Frontal cortex (tissue), 3 donors: ENCODE measurements at regions not wholly inside any gene's neighbourhood (a gene's known extent, or its start where the extent isn't known, plus 50 kb on each side); places are given as distances from the start of the nearest gene placed in this dataset.
"Not testable (repeated sequence)": the region's sequence is repeated elsewhere in the genome, so short reads cannot be mapped to it uniquely, and the experiment has no call there.

Experiments
- DNase-seq, 2 donors: peaks; one replicate each; pipeline ENCODE4 v3.0.0; 2012; ENCODE audit warnings: low spot score in 2 of 2
- FAIRE-seq: peaks from 2 replicates; lab custom pipeline; 2012; peaks lifted over from hg19 to GRCh38; lab: Jason Lieb, UNC
- donor health status: control.
- donor health status: control.
- donor health status: control.

DNA sequence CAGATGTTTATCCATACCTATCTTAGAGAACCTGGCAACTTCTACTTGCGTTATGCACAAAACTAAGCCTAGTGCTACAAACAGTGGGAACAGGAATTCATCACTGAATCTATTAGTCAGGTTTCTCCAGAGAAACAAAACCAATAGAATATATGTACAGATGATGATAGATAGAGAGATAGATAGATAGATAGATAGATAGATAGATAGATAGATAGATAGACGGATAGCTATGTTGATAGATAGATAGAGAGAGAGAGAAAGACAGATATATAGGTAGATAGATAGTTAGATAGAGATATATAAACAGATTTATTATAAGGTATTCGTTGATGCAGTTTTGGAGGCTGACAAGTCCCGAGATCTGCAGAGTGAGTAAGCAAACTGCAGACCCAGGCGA lies 495.6 kb downstream of the TMEM114 start:
- FAIRE-seq: no peak
- DNase-seq: no peak

DNA sequence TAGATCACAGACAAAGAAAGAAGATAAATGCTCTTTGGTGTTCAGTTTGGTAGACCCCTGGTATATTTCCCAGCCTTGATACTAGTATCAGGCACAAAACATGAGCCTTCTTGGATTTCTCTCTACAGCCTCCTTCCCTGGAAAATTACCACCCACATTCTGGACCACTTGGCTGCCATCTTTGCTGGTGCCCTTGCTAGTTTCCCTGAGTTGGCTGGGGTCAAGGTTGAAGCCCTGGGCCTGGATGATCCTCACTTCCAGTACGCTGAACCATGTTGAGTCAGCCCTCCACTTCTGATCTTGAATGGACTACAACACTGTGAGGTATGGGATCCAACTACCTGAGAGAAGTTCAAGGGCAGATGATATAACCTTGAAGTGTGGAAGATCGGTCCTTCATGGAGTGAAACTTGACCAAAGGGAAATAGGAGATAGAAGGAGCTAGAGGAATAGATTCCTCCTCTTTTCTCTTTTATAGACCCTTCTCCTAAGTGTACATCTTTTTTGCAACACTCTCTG lies 501.4 kb downstream of the TMEM114 start:
- FAIRE-seq (no peak), DNase-seq (no peak)

GRCh38 chr16:8087597-8088289 lies 502.6 kb downstream of the TMEM114 start:
- no peak for FAIRE-seq

GRCh38 chr16:8087146-8087545 lies 503.2 kb downstream of the TMEM114 start:
- DNase-seq (no peak), FAIRE-seq (no peak)

More at GRCh38 chr16:8087597-8088289, 502.6 kb downstream of the TMEM114 start:
- DNase-seq: no peak

GRCh38 chr16:8084882-8085281 lies 505.4 kb downstream of the TMEM114 start:
- DNase-seq: no peak
- no peak for FAIRE-seq

GRCh38 chr16:8084302-8084701 lies 506.0 kb downstream of the TMEM114 start:
- FAIRE-seq: no peak
- no peak for DNase-seq

DNA sequence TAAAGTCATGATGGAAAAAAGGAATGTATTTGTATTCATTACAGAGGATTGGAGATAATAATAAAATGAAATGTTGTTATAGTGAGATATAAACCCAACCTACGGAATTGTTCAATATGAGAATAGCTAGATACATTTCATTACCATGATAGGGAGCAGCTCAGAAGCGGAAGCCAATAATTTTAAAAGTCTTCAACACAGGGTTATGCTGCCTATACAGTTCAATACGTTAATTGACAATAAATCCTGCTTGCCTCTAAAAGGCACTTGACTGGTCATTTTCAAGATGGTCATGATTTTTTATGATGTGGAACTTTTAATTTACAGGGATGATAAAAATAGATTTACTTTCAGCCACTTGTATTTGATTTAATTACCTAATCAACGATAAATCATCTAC lies 506.8 kb downstream of the TMEM114 start:
- no peak for DNase-seq
- FAIRE-seq: no peak

DNA sequence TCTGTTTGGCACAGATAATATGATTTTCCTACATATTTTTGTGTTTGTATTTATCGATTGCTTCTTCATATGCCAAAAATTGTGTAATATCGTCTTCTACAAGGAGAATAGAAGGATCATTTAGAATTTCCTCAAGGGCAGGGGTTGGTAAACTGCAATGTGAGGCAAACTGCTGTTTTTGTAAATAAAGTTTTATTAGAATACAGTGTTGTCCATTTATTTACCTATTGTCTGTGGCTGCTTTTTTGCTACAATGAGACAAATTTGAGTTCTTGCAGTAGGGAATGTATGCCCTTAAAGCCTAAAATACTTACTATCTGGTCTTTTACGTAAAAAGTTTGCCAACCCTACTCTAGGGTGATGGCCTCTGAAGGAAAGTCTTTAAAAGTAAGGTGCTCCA lies 509.5 kb downstream of the TMEM114 start:
- no peak for FAIRE-seq
- no peak for DNase-seq

- FAIRE-seq: no peak
- DNase-seq: no peak
Measured at GRCh38 chr16:8075271-8075670, 515.0 kb downstream of the TMEM114 start.

GRCh38 chr16:8070506-8070905 lies 519.8 kb downstream of the TMEM114 start:
- DNase-seq (no peak), FAIRE-seq (no peak)

DNA sequence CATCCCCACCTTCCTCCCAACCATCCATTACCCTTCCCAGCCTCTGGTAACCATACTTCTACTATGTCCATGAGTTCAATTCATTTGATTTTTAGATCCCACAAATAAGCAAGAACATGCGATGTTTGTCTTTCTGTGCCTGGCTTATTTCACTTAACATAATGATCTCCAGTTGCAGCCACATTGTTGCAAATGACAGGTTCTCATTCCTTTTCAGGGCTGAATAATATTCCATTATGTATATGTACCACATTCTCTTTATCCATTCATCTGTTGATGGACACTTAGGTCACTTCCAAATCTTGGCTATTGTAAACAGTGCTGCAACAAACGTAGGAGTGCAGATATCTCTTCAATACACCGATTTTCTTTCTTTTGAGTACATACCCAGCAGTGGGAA lies 522.1 kb downstream of the TMEM114 start:
- FAIRE-seq, DNase-seq: not testable (repeated sequence)

GRCh38 chr16:8063159-8063558 lies 527.2 kb downstream of the TMEM114 start:
- DNase-seq: no peak
- FAIRE-seq: no peak

DNA sequence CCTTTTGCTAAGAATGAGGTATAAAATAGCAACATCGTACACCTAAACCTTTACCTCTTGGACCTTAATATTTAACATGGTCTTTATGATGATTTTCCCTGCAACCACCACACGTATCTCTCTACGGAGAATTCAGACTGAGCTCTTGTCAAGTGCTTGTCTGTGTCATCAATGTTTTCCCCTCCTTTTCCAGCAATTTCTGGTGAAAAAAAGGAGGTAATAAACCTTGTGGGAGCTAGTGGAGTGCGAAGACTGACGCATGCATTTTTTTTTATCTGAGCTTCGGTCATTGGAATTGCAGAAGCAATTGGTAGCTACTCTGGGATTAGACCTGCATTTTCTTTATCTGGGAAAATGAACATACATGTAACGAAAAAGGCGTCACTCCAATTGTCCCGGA lies 527.6 kb downstream of the TMEM114 start:
- no peak for DNase-seq

GRCh38 chr16:8055761-8056160 lies 534.5 kb downstream of the TMEM114 start:
- DNase-seq (no peak), FAIRE-seq (no peak)

More for the DNA sequence above, 527.6 kb downstream of the TMEM114 start:
- no peak for FAIRE-seq

- no peak for FAIRE-seq
- DNase-seq: no peak
Measured at GRCh38 chr16:8053437-8053836, 536.9 kb downstream of the TMEM114 start.

DNA sequence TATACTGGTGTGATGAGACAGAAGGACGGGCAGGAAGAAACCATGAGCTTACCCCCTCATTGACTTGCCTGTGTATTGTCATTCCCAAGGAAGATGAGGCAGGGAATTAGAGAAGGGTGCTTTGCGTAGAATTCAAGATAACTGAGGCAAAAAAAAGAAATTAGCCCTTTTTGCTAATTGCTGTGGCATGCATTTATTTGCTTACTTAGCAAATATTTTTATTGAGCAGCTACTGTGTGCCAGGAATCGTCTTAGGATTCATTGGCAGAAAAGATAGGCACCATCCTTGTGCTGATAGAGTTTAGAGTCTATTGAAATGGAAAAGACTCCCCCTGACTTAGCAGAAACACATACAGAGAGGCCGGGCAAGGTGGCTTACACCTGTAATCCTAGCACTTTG lies 541.9 kb downstream of the TMEM114 start:
- DNase-seq (no peak), FAIRE-seq (no peak)

- DNase-seq (peak; percentile 6 to 15), FAIRE-seq (peak; percentile 43)
Measured at GRCh38 chr16:8047736-8048135, 542.6 kb downstream of the TMEM114 start.

GRCh38 chr16:8044796-8045195 lies 545.5 kb downstream of the TMEM114 start:
- FAIRE-seq: no peak
- DNase-seq: no peak

- DNase-seq (no peak), FAIRE-seq (no peak)
Measured at GRCh38 chr16:8032406-8032805, 557.9 kb downstream of the TMEM114 start.

GRCh38 chr16:8030004-8030403 lies 560.3 kb downstream of the TMEM114 start:
- not testable (repeated sequence) for FAIRE-seq, DNase-seq

DNA sequence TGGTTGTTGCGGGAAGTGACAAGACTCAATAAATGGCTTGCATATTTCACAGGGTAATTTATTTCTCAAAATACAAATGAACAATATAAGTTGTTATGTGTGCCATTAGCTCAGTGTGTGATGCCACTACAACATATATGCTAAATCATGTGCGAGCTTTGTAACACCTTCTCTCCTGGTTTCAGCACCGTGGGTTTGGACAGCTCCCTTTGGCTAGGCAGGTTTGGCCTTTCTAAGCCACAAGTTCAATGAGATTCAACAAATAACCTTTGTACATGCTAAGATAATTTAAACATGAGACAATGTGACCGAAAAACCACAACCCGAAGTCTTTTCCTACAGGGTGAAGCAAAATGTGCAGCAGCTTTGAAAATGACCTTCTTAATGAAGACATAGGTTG lies 563.9 kb downstream of the TMEM114 start:
- FAIRE-seq: no peak

GRCh38 chr16:8023326-8023725 lies 567.0 kb downstream of the TMEM114 start:
- DNase-seq (no peak), FAIRE-seq (no peak)

More for the DNA sequence above, 563.9 kb downstream of the TMEM114 start:
- DNase-seq: no peak
